Hematopoietic multipotent progenitor cell treated with erythropoietin and hydrocortisone succinate and interleukin-3 and kit ligand, for 17 days (in vitro differentiated cells): ENCODE measurements at regions not wholly inside any gene's neighbourhood (a gene's known extent, or its start where the extent isn't known, plus 50 kb on each side); places are given as distances from the start of the nearest gene placed in this dataset.
"Not testable (repeated sequence)": the region's sequence is repeated elsewhere in the genome, so short reads cannot be mapped to it uniquely, and the experiment has no call there.

ENCODE experiments used
- DNase-seq: peaks from one replicate; pipeline ENCODE4 v3.0.0-alpha.2; 2015; ENCODE audit warnings: low spot score

DNA sequence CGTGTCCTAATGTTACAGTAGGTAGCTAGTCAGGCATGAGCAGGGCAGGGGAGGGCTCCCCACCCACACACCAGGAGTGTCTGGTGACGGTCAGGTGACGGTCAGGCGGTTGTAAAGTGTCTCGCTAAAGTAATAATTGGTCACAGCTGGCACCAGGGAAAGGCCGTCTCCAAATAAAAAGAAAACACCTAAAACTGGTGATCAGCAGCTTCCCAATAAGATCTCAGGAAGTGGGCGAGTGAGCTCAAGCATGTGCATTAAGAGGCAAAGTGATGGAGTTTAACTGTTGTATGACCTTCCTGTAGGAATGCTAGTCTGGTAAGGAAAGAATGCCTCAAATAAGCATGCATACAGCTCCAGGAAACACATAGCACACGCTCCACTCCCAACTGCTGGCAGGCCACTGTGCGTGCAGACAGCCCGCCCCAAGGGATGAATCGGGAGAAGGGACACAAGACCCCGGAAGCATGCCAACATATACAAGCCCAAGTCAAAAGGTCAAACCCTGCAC lies 177.1 kb downstream of the RNF144A start:
- no peak for DNase-seq

DNA sequence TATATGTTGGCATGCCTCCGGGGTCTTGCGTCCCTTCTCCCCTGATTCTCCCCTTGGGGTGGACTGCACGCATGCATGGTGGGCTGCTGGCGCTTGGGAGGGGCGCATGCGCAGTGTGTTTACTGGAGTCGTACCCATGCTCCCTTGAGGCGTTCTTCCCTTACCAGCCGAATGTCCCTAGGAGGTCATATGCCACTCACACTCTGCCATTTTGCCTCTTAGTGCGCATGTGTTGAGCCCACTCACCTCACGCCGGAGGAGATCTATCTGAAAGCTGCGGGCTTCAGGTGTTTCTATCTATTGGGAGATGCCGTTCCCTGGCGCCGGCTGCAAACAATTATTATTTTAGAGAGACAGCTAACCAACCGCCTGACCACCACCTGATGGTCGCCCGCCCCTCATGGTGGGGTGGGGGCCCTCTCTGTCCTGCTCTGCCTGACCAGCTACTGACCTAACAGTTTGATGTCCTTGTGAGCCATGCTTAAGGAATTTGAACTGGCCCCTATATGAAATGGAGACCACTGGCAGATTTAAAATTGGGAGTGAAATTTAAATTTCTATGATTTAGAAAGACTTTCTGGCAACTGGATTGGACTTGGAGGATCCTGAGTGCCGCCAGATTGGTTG lies 179.6 kb downstream of the RNF144A start:
- DNase-seq = no peak

DNA sequence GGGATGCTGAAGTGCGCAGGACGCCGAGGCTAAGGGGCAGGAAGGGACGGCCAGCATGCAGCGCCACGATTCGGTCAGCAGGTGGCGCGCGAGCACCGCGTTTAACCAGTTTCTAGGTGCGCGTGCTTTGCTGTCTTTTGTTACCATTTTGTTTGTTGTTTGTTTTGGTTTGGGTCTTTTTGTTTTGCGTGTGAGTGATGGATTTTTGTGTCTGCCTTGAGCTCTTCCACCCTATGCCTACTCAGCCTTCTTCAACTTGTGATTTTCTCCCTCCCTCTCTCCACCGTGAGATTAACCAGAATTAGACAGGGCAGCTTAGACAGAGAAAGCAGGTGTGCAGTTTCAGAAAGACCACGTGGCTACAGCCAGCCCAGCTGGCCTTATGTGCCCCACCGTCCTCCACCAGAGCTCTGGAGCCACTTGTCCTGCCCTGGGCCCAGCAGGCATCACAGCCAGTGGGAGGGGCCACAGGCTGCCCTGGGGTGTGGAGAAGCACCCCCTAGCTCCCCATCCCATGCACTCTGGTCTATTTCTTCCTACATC lies 180.2 kb downstream of the RNF144A start:
- peak; percentile 73 for DNase-seq

DNA sequence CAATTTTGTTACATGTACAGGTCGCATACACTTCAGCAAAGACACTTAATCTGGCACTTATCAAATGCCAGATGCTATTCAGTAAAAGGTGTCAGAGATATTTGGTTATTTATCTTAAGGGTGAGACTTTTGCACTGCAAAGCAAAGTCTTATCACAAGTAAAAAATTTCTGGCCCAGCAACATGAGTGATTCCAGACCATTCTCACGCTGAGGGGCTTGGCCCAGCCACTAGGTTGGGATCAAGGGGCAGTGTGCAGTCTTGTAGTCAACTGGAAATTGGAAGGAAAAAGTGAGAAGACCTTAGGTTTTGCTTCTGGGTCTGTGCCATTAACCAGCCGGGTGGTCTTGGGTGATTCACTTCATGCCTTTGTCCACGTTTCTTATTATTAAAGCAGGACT lies 181.6 kb downstream of the RNF144A start:
- DNase-seq = no peak

DNA sequence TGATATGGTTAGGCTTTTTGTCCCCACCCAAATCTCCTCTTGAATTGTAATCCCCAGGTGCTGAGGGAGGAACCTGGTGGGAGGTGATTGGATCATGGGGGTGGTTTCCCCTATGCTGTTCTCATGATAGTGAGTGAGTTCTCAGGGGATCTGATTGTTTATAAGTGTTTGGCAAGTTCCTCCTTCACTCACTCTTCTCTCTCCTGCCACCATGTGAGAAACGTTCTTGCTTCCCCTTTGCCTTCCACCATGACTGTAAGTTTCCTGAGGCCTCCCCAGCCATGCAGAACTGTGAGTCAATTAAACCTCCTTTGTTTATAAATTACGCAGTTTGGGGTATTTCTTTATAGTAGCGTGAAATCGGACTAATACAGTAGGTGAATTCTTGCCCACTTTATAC lies 182.5 kb downstream of the RNF144A start:
- DNase-seq = not testable (repeated sequence)

DNA sequence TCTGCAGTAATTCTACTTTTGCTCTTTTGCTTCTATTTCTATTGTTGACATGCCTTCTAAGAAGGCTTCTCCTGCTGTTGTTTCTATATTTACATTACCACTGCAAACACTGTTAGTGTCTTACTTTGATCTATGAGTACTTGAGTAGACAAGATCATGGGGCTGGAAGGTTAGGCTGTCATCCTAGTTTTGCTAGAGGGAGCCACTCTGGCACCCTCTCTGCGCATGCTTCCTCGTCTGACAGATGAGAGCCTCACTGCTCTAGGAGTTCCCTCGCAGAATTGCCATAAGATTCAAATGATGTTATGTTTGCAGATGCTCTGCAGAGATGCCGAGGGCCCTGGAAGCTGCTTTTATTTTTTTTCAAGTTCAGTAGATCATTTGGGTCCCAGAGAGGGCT lies 185.6 kb downstream of the RNF144A start:
- DNase-seq = no peak

DNA sequence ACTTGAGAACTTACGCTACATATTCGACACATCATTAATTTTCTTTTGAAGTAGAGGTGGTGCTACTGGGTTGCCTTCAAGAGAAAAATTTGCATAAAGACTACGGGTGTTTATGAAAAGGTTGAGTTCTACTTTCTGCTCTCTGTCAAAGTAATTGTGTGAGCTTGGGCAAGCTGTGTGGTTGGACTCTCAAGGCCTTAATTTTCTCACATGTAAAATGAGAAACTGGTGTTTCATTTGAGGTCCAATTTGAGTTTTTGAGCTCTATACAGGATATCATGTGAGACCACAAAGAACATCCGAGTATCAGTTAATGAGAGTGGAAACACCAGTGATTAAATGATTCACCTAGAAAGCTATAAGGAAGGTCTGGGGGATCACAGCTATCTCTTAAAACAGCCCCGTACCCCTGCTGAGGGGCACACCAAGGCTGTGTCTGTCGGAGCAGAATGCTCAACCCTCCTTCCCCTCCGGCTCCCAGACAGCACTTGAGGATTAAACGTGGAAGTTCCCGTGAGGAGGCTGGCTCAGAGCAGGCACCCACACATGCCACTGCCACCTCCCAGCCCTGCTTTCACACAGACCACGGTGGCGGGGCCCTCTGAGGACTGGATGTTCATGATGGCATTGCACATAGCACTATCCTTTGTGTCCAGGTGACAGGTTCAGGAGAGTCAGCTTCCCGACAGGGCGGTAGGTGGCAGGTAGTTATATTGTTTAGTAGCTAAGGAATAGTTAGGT lies 191.8 kb downstream of the RNF144A start:
- no peak for DNase-seq

DNA sequence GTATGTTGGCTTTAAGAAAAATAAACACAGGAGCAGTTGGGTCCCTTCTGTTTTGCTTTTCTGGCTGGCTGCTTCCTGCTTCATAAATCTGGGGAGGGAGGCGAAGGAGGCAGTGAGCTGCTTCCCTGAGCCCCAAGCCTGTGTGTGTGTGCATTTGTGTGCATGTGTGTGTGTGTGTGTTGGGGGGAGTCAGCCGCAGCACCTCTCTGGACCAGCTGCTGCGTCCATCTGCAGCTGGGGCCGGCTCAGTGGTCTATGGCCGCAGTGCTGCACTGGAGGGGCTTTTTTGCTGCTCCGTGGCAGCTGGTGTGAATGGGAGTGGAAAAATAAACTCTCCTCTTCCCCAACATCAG lies 192.3 kb downstream of the RNF144A start:
- DNase-seq = no peak

DNA sequence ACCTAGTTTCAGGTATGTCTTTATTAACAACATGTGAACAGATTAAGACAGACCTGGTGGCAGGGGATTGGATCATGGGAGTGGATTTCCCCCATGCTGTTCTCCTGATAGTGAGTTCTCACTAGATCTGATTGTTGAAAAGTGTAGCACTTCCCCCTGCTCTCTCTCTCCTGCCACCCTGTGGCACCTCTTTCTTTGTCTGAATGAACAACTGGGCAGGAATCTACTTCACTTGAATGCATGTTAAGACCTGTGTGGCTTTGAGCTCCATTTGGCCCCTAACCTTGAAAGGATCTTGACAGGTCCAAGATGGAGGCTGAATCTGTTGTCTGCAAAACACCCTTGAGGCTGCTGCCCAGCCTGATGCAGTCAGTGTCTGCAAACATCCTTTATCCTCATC lies 194.4 kb downstream of the RNF144A start:
- no peak for DNase-seq

DNA sequence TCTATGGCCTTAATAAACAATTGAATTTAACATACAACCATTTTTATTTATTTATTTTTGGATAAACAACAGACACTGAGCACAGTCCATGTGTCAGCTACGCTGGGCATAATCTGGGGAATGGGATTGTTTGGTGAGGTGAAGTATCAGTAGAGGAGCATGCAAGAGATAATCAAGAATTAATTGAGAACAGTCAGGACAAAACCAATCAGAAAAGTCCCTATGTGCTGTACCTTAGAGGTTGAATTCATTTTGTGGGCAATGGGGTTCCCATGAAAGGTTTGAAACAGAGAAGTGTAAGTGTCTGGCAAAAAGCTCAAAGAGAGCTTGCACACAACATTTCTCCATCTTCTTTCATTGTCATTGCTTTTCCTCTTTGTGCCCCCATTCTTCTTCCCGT lies 198.2 kb downstream of the RNF144A start:
- no peak for DNase-seq

DNA sequence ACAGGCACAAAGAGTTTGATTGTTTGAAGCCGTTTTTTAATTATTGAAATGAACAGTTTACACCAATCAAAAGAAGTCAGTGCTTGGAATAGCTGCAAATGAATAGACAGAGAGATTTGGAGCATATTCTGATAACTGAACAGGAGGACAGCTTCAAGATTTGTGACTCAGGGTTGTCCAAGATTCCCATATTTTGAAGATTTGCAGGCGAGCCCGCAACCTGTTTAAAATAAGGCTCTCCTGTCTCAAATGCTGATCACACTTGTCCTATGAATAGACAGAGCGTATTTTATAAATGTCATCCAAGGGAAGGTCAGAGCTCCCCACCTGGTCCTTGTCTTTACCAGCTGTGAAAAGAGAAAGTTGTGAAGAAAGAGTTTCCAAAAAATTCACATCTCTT lies 198.7 kb downstream of the RNF144A start:
- DNase-seq = no peak

DNA sequence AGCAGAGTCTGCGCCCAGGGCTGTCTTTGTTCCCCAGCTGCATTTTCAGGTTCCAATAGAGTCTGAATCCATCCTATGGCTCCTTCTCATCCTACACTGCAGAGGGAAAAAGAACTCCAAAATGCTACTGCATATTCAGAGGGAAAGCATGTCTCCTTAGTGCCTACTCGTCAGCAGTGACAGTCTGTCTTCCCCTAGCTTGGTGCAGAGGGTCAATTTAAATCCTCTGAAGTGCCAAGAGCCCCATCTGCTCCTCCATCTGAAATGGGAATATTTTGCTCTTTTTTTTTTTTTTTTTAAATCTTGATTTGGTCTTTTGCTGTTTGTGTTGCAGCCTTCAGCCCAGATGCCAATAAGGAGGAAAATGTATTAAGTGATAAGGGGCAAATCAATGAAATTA lies 199.3 kb downstream of the RNF144A start:
- DNase-seq = no peak

DNA sequence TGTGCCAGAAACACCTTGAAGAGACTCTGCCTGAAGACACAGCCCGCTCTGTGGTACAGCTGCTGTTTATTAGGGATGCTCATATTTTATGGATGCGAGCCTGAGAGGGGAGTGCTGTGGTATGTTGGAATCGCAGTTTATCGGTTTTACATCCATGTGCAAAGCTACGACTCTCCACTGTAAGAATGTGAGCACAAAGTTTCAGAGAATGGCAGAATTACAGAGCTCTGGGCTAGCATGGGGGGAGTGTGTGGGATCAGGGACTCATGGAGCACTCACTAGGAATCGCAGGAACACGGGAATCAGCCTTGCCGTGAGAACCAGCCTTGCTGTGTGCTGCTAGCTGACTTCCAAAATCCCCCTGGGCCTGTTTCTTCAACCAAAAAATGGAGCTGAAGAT lies 199.9 kb downstream of the RNF144A start:
- DNase-seq = no peak

DNA sequence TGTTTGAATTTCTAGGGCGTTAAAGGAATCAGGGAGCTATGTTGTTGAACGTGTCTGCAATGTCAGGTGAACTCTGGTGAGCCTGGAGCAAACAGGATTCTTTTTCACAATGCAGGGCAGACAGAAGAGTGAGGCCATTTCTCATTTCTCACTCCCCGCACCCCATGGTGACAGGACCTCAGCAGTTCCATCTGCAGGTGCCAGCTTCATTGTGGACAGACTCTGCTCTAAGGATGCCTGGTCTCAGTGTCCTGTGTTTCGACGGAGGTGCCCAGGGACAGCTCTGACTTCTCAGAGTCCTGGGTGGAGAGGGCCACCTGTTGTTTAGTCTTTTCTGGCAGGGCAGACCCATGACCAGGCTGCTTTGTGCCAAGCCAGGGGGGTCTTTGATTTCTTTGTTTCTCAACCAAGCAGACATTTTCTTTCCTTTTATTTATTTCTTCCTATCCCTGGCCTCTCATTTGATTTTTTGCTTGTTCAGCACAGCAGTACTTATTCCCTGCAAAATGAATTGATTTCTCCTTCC lies 201.5 kb downstream of the RNF144A start:
- DNase-seq = no peak

DNA sequence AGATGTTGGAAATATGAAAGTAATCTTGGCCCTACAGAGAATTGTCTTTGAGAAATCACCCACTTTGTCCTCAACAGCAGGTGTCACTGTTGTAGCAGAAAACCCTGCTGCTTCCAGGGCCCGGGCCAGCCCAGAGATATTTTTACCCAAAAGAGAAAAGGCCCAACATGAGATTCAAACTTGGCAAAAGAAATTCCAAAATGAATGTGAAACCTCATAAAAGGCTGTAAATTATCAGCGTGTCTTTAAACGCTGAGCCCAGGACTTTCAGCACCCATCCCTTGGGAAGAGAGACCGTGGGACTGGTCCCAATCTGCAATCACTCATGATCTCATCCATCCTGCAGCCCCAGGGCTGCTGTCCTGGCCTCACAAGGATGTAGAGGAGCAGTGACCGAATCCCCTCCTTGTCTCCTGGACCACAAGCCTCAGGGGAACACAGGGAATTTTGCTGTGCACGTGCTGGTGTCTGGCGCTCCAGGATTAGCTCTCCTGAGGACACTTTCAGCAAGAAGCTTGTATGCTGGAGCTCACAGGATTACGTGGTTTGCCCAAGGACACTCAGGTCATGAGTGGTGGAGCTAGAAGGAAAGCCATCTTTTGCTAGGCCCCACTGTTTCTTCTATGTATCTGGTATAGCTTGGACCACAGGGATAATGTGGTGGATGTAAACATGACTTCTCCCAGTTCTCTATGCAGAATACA lies 202.1 kb downstream of the RNF144A start:
- no peak for DNase-seq

DNA sequence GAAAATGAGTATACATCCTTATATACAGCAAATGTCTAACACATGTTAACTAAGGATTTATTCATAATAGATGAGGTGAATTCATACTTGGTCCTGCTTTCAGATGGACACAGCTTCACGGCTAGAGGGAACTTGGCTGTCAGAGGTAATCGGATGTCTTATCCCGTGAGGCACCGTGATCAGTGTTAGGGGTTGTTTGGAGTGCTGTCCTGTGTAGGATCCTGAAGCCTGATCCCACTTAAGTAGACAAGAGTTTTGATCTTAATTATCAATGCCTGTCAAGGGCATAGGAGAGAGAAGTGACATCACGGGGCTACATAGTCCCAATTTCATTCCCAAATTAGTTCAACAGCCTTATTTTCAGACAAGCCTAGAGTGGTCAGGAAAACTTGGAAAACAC lies 204.6 kb downstream of the RNF144A start:
- no peak for DNase-seq

DNA sequence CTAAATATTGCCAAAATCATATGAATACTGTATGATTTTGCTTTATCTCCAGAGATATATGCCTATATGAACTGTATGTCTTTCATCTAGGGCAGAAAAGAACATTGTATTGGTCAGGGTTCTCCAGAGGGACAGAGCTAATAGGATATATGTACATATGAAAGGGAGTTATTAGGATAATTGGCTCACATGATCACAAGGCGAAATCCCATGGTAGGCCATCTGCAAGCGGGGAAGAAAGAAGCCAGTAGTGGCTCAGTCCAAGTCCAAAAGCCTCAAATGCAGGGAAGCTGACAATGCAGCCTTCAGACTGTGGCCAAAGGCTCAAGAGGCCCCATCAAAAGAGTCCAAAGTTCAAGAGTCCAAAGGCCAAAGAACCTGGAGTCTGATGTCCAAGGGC lies 209.9 kb downstream of the RNF144A start:
- DNase-seq = no peak

DNA sequence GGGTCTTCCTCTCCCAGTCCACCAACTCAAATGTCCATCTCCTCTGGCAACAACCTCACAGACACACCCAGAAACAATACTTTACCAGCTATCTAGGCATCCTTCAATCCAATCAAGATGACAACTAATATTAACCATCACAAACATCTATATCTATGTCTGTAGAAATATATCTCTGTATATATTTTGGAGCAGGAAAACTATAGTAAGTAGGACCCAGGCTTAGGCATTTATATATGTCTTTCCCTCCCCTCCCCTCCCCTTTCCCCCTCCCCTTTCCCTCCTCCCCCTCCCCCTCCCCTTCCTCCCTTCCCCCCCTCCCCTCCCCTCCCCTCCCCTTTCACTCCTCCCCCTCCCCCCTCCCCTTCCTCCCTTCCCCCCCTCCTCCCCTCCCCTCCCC lies 210.5 kb downstream of the RNF144A start:
- no peak for DNase-seq

DNA sequence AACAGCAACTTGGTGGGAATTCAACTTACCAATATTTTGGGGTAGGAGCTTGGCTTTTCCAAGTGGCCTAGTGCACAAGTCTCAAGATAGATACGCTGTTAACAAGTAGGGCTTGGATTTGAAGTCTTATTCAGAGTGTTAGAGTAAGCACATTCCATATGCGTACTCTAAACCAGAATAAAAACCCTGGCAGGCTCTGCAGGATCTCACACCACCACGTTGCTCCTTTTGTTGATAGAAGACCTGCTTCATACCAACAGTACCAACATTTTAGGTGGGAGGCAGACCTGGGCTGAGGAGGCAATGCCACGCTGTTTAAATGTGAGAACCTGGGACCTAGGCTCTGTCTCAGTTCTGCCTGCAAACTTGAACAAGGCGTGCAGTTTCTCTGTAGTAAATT lies 214.0 kb downstream of the RNF144A start:
- DNase-seq = no peak

DNA sequence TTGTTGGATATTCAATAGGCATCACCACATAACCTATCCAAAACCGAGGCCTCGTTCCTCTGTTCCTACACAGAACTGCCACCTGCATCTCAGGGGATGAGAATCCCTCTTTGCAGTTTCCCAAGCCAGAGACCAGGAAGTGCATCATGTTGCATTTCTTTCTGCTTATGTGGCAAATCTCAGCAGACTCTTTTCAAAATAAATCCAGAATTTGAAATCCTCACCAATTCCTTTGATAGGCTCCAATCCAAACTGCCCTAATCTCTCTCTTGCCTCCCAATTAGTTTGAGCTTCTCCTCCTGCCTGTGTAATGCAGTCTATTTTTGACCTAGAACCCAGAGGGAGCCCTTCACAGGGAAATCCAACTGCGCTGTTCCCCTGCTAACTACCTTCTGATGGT lies 215.5 kb downstream of the RNF144A start:
- no peak for DNase-seq

DNA sequence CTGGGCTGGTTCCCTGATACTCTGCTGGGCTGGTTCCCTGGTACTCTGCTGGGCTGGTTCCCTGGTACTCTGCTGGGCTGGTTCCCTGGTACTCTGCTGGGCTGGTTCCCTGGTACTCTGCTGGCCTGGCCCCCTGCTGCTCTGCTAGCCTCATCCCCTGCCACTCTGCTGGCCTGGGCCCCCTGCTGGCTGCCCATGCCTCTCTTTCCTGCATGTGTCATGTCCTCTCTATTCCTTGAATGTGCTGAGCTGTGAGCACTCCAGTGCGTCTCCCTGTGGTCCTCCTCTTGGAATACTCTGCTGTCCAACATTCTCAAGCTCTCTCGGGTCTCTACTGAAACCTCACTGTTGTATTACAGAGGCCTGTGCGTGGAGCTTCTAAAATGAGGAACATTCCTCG lies 216.3 kb downstream of the RNF144A start:
- DNase-seq = no peak

DNA sequence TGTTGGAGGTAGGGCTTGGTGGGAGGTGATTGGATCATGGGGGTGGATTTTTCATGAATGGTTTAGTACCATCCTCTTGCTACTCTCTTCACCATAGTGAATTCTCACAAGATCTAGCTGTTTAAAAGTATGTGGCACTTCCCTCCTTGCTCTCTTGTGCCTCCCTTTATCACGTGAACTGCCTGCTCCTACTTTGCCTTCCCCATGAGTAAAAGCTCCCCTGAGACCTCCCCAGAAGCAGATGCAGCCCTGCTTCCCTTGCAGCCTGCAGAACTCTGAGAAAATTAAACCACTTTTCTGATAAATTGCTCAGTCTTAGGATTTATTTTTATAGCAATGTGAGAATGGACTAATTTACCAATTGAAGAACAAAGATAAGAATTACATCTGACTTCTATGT lies 223.1 kb downstream of the RNF144A start:
- no peak for DNase-seq

DNA sequence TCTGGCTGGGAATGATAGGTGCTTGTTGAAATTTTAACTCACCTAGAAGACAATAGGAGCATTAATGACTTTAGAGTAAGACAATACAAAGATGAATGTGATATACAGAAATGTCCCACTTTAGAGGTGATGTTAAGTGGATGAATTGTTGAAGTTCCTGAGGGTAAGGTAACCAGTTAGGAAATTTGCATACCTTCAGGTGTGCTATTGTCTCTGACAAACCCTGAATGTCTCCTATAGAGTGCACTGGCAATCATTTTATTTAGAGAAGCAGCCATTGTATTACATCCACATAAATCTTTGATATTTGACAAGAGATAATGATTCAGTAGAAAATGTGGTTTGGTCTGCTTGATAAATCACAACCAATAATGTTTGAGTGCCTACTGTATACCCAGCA lies 228.5 kb downstream of the RNF144A start:
- no peak for DNase-seq
